ENCODE measurements at regions not wholly inside any gene's neighbourhood (a gene's known extent, or its start where the extent isn't known, plus 50 kb on each side); places are given as distances from the start of the nearest gene placed in this dataset.

GRCh38 chr16:65796481-65796880 is 570.0 kb upstream of the CDH5 start:
- TF ChIP-seq CEBPB (IDR thresholded peaks at IDR 0.05), result no peak
- no peak for TF ChIP-seq YY1 (IDR thresholded peaks at IDR 0.05; ENCODE audit: low read depth)
- no peak for TF ChIP-seq RAD21 (IDR thresholded peaks at IDR 0.05; ENCODE audit: low read depth)
- no peak for TF ChIP-seq TAF1 (IDR thresholded peaks at IDR 0.05; ENCODE audit: low read depth)
- no peak for TF ChIP-seq TEAD4 (IDR thresholded peaks at IDR 0.05)
- TF ChIP-seq EP300 (IDR thresholded peaks at IDR 0.05; ENCODE audit: borderline replicate concordance), result no peak
- TF ChIP-seq MAX (IDR thresholded peaks at IDR 0.05), result no peak

Measured in Ishikawa (cell line).